ENCODE measurements at regions not wholly inside any gene's neighbourhood (a gene's known extent, or its start where the extent isn't known, plus 50 kb on each side); places are given as distances from the start of the nearest gene placed in this dataset.

GRCh38 chr4:156676116-156676851 is 295.3 kb downstream of the PDGFC start:
- H3K4me1 ChIP-seq (ENCODE audit: control insufficient read depth, insufficient read depth, low read length): no peaks in the 10 kb centered on the region
- no peaks in the 10 kb centered on the region for H3K9me3 ChIP-seq (ENCODE audit: control insufficient read depth, insufficient read depth, low read length)
- H3K27ac ChIP-seq (ENCODE audit: low read length): no peak overlapping the region
- WGBS (ENCODE audit: insufficient coverage, insufficient read length): no CpG with 5 or more reads among the region's 3 CpGs
- H3K27me3 ChIP-seq (ENCODE audit: control insufficient read depth, insufficient read depth, low read length): no peaks in the 10 kb centered on the region
- no peak for DNase-seq (ENCODE audit: low read depth, low spot score)
- H3K4me3 ChIP-seq (ENCODE audit: low read length): no peak overlapping the region
- no peaks in the 10 kb centered on the region for H3K36me3 ChIP-seq (ENCODE audit: control insufficient read depth, insufficient read depth, low read length)

GRCh38 chr4:156673483-156673882 is 298.1 kb downstream of the PDGFC start:
- DNase-seq (ENCODE audit: low read depth, low spot score): no peak
- Histone ChIP-seq H3K4me1 (ENCODE audit: control insufficient read depth, insufficient read depth, low read length) (no peaks in the 10 kb centered on the region), H3K4me3 (ENCODE audit: low read length) (no peak overlapping the region), H3K9me3 (ENCODE audit: control insufficient read depth, insufficient read depth, low read length) (no peaks in the 10 kb centered on the region), H3K27me3 (ENCODE audit: control insufficient read depth, insufficient read depth, low read length) (no peaks in the 10 kb centered on the region), H3K36me3 (ENCODE audit: control insufficient read depth, insufficient read depth, low read length) (no peaks in the 10 kb centered on the region), H3K27ac (ENCODE audit: low read length) (no peak overlapping the region)
- WGBS (ENCODE audit: insufficient coverage, insufficient read length): no CpG with 5 or more reads among the region's 4 CpGs

- Histone ChIP-seq H3K27ac (ENCODE audit: low read length) (no peak overlapping the region), H3K4me1 (ENCODE audit: control insufficient read depth, insufficient read depth, low read length) (no peaks in the 10 kb centered on the region), H3K27me3 (ENCODE audit: control insufficient read depth, insufficient read depth, low read length) (no peaks in the 10 kb centered on the region), H3K36me3 (ENCODE audit: control insufficient read depth, insufficient read depth, low read length) (no peaks in the 10 kb centered on the region), H3K4me3 (ENCODE audit: low read length) (no peak overlapping the region), H3K9me3 (ENCODE audit: control insufficient read depth, insufficient read depth, low read length) (no peaks in the 10 kb centered on the region)
- DNase-seq (ENCODE audit: low read depth, low spot score): no peak
- no CpG with 5 or more reads among the region's 6 CpGs for WGBS (ENCODE audit: insufficient coverage, insufficient read length)
Observed at GRCh38 chr4:156672492-156673305, 298.9 kb downstream of the PDGFC start.

GRCh38 chr4:156665780-156666366 is 305.7 kb downstream of the PDGFC start:
- Histone ChIP-seq H3K4me1 (ENCODE audit: control insufficient read depth, insufficient read depth, low read length) (no peaks in the 10 kb centered on the region; the same call in 1 of the 2 replicates), H3K4me3 (ENCODE audit: low read length) (no peak overlapping the region), H3K36me3 (ENCODE audit: control insufficient read depth, insufficient read depth, low read length) (no peaks in the 10 kb centered on the region), H3K27ac (ENCODE audit: low read length) (no peak overlapping the region), H3K27me3 (ENCODE audit: control insufficient read depth, insufficient read depth, low read length) (no peaks in the 10 kb centered on the region), H3K9me3 (ENCODE audit: control insufficient read depth, insufficient read depth, low read length) (no peaks in the 10 kb centered on the region)
- no peak for DNase-seq (ENCODE audit: low read depth, low spot score)
- no CpG with 5 or more reads among the region's 3 CpGs for WGBS (ENCODE audit: insufficient coverage, insufficient read length)

GRCh38 chr4:156663663-156664062 is 307.9 kb downstream of the PDGFC start:
- H3K4me1 ChIP-seq (ENCODE audit: control insufficient read depth, insufficient read depth, low read length): no peaks in the 10 kb centered on the region; the same call in 1 of the 2 replicates
- H3K27me3 ChIP-seq (ENCODE audit: control insufficient read depth, insufficient read depth, low read length): no peaks in the 10 kb centered on the region
- H3K4me3 ChIP-seq (ENCODE audit: low read length): no peak overlapping the region
- no peak overlapping the region for H3K27ac ChIP-seq (ENCODE audit: low read length)
- WGBS (ENCODE audit: insufficient coverage, insufficient read length): no CpG with 5 or more reads among the region's 1 CpG
- H3K9me3 ChIP-seq (ENCODE audit: control insufficient read depth, insufficient read depth, low read length): no peaks in the 10 kb centered on the region
- no peaks in the 10 kb centered on the region for H3K36me3 ChIP-seq (ENCODE audit: control insufficient read depth, insufficient read depth, low read length)
- DNase-seq (ENCODE audit: low read depth, low spot score): no peak

- no peak overlapping the region for H3K4me3 ChIP-seq (ENCODE audit: low read length)
- DNase-seq (ENCODE audit: low read depth, low spot score): no peak
- no CpG with 5 or more reads among the region's 1 CpG for WGBS (ENCODE audit: insufficient coverage, insufficient read length)
Observed at GRCh38 chr4:156662921-156663320, 308.7 kb downstream of the PDGFC start.

GRCh38 chr4:156661555-156661954 is 310.0 kb downstream of the PDGFC start:
- Histone ChIP-seq H3K27me3 (ENCODE audit: control insufficient read depth, insufficient read depth, low read length) (no peaks in the 10 kb centered on the region), H3K4me3 (ENCODE audit: low read length) (no peak overlapping the region), H3K4me1 (ENCODE audit: control insufficient read depth, insufficient read depth, low read length) (no peaks in the 10 kb centered on the region; the same call in 1 of the 2 replicates), H3K36me3 (ENCODE audit: control insufficient read depth, insufficient read depth, low read length) (no peaks in the 10 kb centered on the region), H3K9me3 (ENCODE audit: control insufficient read depth, insufficient read depth, low read length) (no peaks in the 10 kb centered on the region), H3K27ac (ENCODE audit: low read length) (no peak overlapping the region)
- DNase-seq (ENCODE audit: low read depth, low spot score): no peak
- no CpG with 5 or more reads among the region's 1 CpG for WGBS (ENCODE audit: insufficient coverage, insufficient read length)

More at GRCh38 chr4:156662921-156663320, 308.7 kb downstream of the PDGFC start:
- Histone ChIP-seq H3K4me1 (ENCODE audit: control insufficient read depth, insufficient read depth, low read length) (no peaks in the 10 kb centered on the region; the same call in 1 of the 2 replicates), H3K27me3 (ENCODE audit: control insufficient read depth, insufficient read depth, low read length) (no peaks in the 10 kb centered on the region), H3K36me3 (ENCODE audit: control insufficient read depth, insufficient read depth, low read length) (no peaks in the 10 kb centered on the region), H3K9me3 (ENCODE audit: control insufficient read depth, insufficient read depth, low read length) (no peaks in the 10 kb centered on the region), H3K27ac (ENCODE audit: low read length) (no peak overlapping the region)

- WGBS (ENCODE audit: insufficient coverage, insufficient read length): no CpG with 5 or more reads among the region's 2 CpGs
- no peak for DNase-seq (ENCODE audit: low read depth, low spot score)
- H3K4me3 ChIP-seq (ENCODE audit: low read length): no peak overlapping the region
Observed at GRCh38 chr4:156660465-156660864, 311.1 kb downstream of the PDGFC start.

GRCh38 chr4:156659983-156660382 is 311.6 kb downstream of the PDGFC start:
- Histone ChIP-seq H3K27ac (ENCODE audit: low read length) (no peak overlapping the region), H3K4me3 (ENCODE audit: low read length) (no peak overlapping the region), H3K27me3 (ENCODE audit: control insufficient read depth, insufficient read depth, low read length) (no peaks in the 10 kb centered on the region), H3K4me1 (ENCODE audit: control insufficient read depth, insufficient read depth, low read length) (no peaks in the 10 kb centered on the region), H3K36me3 (ENCODE audit: control insufficient read depth, insufficient read depth, low read length) (no peaks in the 10 kb centered on the region), H3K9me3 (ENCODE audit: control insufficient read depth, insufficient read depth, low read length) (no peaks in the 10 kb centered on the region)
- DNase-seq (ENCODE audit: low read depth, low spot score): no peak
- WGBS (ENCODE audit: insufficient coverage, insufficient read length): no CpG with 5 or more reads among the region's 3 CpGs

More at GRCh38 chr4:156660465-156660864, 311.1 kb downstream of the PDGFC start:
- Histone ChIP-seq H3K9me3 (ENCODE audit: control insufficient read depth, insufficient read depth, low read length) (no peaks in the 10 kb centered on the region), H3K36me3 (ENCODE audit: control insufficient read depth, insufficient read depth, low read length) (no peaks in the 10 kb centered on the region), H3K4me1 (ENCODE audit: control insufficient read depth, insufficient read depth, low read length) (no peaks in the 10 kb centered on the region), H3K27ac (ENCODE audit: low read length) (no peak overlapping the region), H3K27me3 (ENCODE audit: control insufficient read depth, insufficient read depth, low read length) (no peaks in the 10 kb centered on the region)

- no peaks in the 10 kb centered on the region for H3K9me3 ChIP-seq (ENCODE audit: control insufficient read depth, insufficient read depth, low read length)
- H3K36me3 ChIP-seq (ENCODE audit: control insufficient read depth, insufficient read depth, low read length): no peaks in the 10 kb centered on the region
- no CpG with 5 or more reads among the region's 2 CpGs for WGBS (ENCODE audit: insufficient coverage, insufficient read length)
- H3K4me1 ChIP-seq (ENCODE audit: control insufficient read depth, insufficient read depth, low read length): no peaks in the 10 kb centered on the region
- no peak overlapping the region for H3K4me3 ChIP-seq (ENCODE audit: low read length)
- no peak overlapping the region for H3K27ac ChIP-seq (ENCODE audit: low read length)
- DNase-seq (ENCODE audit: low read depth, low spot score): no peak
- no peaks in the 10 kb centered on the region for H3K27me3 ChIP-seq (ENCODE audit: control insufficient read depth, insufficient read depth, low read length)
Observed at GRCh38 chr4:156659570-156659969, 312.0 kb downstream of the PDGFC start.

Measured in iPS DF 6.9 (cell line).